Neural progenitor cell (in vitro differentiated cells): ENCODE measurements at regions not wholly inside any gene's neighbourhood (a gene's known extent, or its start where the extent isn't known, plus 50 kb on each side); places are given as distances from the start of the nearest gene placed in this dataset.
A peak's percentile ranks its signal among the peaks of the same experiment; 100 is the strongest.

ENCODE experiments used
- DNase-seq: peaks from one replicate; pipeline ENCODE4 v3.0.0-alpha.2; 2016; ENCODE audit warnings: low spot score
- H2AFZ ChIP-seq: fragments of 200-600 bp; sonication (generic); replicated peaks from 2 replicates; pipeline ENCODE4 v1.6.1; 2016; ENCODE audit warnings: antibody characterized with exemption
- H3F3A ChIP-seq: fragments of 200-600 bp; sonication (generic); 2 replicates; pipeline ENCODE4 v1.6.1; 2016; ENCODE audit warnings: antibody characterized with exemption, low read depth
- H3K27ac ChIP-seq: fragments of 200-600 bp; sonication (generic); 2 replicates; pipeline ENCODE4 v1.5.1; 2016; ENCODE audit warnings: mild to moderate bottlenecking
- H3K27me3 ChIP-seq: fragments of 200-600 bp; sonication (generic); 2 replicates; pipeline ENCODE4 v1.6.1; 2016; ENCODE audit warnings: mild to moderate bottlenecking, moderate library complexity
- H3K36me3 ChIP-seq: fragments of 200-600 bp; sonication (generic); 2 replicates; pipeline ENCODE4 v1.5.1; 2016
- H3K4me1 ChIP-seq: fragments of 200-600 bp; sonication (generic); 2 replicates; pipeline ENCODE4 v1.6.1; 2016; ENCODE audit warnings: mixed run types
- H3K4me2 ChIP-seq: fragments of 200-600 bp; sonication (generic); 2 replicates; pipeline ENCODE4 v1.6.1; 2016
- H3K4me3 ChIP-seq: fragments of 200-600 bp; sonication (generic); 2 replicates; pipeline ENCODE4 v1.5.1; 2016
- H3K79me2 ChIP-seq: fragments of 200-600 bp; sonication (generic); 2 replicates; pipeline ENCODE4 v1.6.1; 2016; ENCODE audit warnings: low read depth
- H3K9ac ChIP-seq: fragments of 200-600 bp; sonication (generic); 2 replicates; pipeline ENCODE4 v1.6.1; 2016
- H3K9me3 ChIP-seq: fragments of 200-600 bp; sonication (generic); 2 replicates; pipeline ENCODE4 v1.5.1; 2016; ENCODE audit warnings: low read depth
- H4K20me1 ChIP-seq: fragments of 200-600 bp; sonication (generic); 2 replicates; pipeline ENCODE4 v1.6.1; 2016; ENCODE audit warnings: low read depth
- H3K27ac Mint-ChIP-seq: 3 replicates; pipeline ENCODE4 v1.8.0; 2021; ENCODE audit warnings: mixed read lengths
- H3K27me3 Mint-ChIP-seq: 2 replicates; pipeline ENCODE4 v1.8.0; 2022; ENCODE audit warnings: low read depth, mild to moderate bottlenecking, inconsistent platforms, moderate library complexity, mixed read lengths; ENCODE audit not compliant: insufficient read depth
- H3K36me3 Mint-ChIP-seq: 3 replicates; pipeline ENCODE4 v1.8.0; 2021; ENCODE audit warnings: mixed read lengths
- H3K4me1 Mint-ChIP-seq: 3 replicates; pipeline ENCODE4 v1.8.0; 2021; ENCODE audit warnings: mixed read lengths
- H3K4me3 Mint-ChIP-seq: 3 replicates; pipeline ENCODE4 v1.8.0; 2021; ENCODE audit warnings: mild to moderate bottlenecking, moderate library complexity, mixed read lengths
- H3K9me3 Mint-ChIP-seq: 3 replicates; pipeline ENCODE4 v1.8.0; 2020; ENCODE audit warnings: mixed read lengths
- CTCF ChIP-seq: fragments of 200-600 bp; sonication (generic); IDR thresholded peaks from 2 replicates; pipeline ENCODE4 v1.5.1; 2017; ENCODE audit warnings: antibody characterized with exemption, mild to moderate bottlenecking
- EZH2 ChIP-seq: fragments of 200-600 bp; sonication (generic); IDR thresholded peaks from 2 replicates; pipeline ENCODE4 v1.6.1; 2017; ENCODE audit warnings: antibody characterized with exemption, mild to moderate bottlenecking, moderate library complexity
- EZH2phosphoT487 ChIP-seq: fragments of 200-600 bp; sonication (generic); IDR thresholded peaks from 2 replicates; pipeline ENCODE4 v1.6.1; 2017; ENCODE audit warnings: antibody characterized with exemption

- H3K9me3 ChIP-seq: no peaks in the 10 kb centered on the region
- H2AFZ ChIP-seq: no peak overlapping the region
- peaks cover 13% of the 10 kb centered on the region for H3K4me1 ChIP-seq
- no peak overlapping the region for H3K4me3 ChIP-seq
- DNase-seq: peak; percentile 24
- Mint-ChIP-seq H3K9me3 (peaks cover 11% of the 10 kb centered on the region), H3K4me1 (peaks cover 26% of the 10 kb centered on the region), H3K27me3 (peaks cover 5% of the 10 kb centered on the region), H3K4me3 (no peak overlapping the region), H3K36me3 (no peaks in the 10 kb centered on the region), H3K27ac (peak overlapping the region; percentile 75)
- no peak overlapping the region for H3K27ac ChIP-seq
- no peak overlapping the region for H3K9ac ChIP-seq
- H3K79me2 ChIP-seq: no peaks in the 10 kb centered on the region
- TF ChIP-seq EZH2phosphoT487 (no peak), CTCF (no peak), EZH2 (no peak)
- H3K27me3 ChIP-seq: no peaks in the 10 kb centered on the region
- H3K36me3 ChIP-seq: no peaks in the 10 kb centered on the region
- H3K4me2 ChIP-seq: no peak overlapping the region
- H3F3A ChIP-seq: no peaks in the 10 kb centered on the region
- no peaks in the 10 kb centered on the region for H4K20me1 ChIP-seq
These were observed 416.3 kb downstream of the NR2F1-AS1 start for GRCh38 chr5:93164690-93165089.

GRCh38 chr5:93163010-93163663, 417.9 kb downstream of the NR2F1-AS1 start:
- H3K9ac ChIP-seq: no peak overlapping the region
- no peak overlapping the region for H3K4me2 ChIP-seq
- no peaks in the 10 kb centered on the region for H3K9me3 ChIP-seq
- no peaks in the 10 kb centered on the region for H3K36me3 Mint-ChIP-seq
- H3K4me3 ChIP-seq: no peak overlapping the region
- no peaks in the 10 kb centered on the region for H3K27me3 ChIP-seq
- H2AFZ ChIP-seq: no peak overlapping the region
- H3K27ac ChIP-seq: no peak overlapping the region
- no peak for DNase-seq
- no peaks in the 10 kb centered on the region for H3K36me3 ChIP-seq
- H3K4me3 Mint-ChIP-seq: no peak overlapping the region
- peak overlapping the region; percentile 19 for H3K27ac Mint-ChIP-seq
- H3F3A ChIP-seq: no peaks in the 10 kb centered on the region
- H4K20me1 ChIP-seq: no peaks in the 10 kb centered on the region
- no peaks in the 10 kb centered on the region for H3K9me3 Mint-ChIP-seq
- H3K79me2 ChIP-seq: no peaks in the 10 kb centered on the region
- peaks cover 26% of the 10 kb centered on the region for H3K4me1 Mint-ChIP-seq
- no peak for TF ChIP-seq EZH2
- no peak for TF ChIP-seq CTCF
- no peak for TF ChIP-seq EZH2phosphoT487
- peaks cover 13% of the 10 kb centered on the region for H3K4me1 ChIP-seq
- H3K27me3 Mint-ChIP-seq: peaks cover 5% of the 10 kb centered on the region

- Histone ChIP-seq H3K4me3 (no peak overlapping the region), H3K27me3 (no peaks in the 10 kb centered on the region), H4K20me1 (no peaks in the 10 kb centered on the region), H3K36me3 (no peaks in the 10 kb centered on the region), H3K9me3 (no peaks in the 10 kb centered on the region), H3K9ac (no peak overlapping the region), H3F3A (no peaks in the 10 kb centered on the region), H3K4me1 (peaks cover 13% of the 10 kb centered on the region), H3K4me2 (no peak overlapping the region), H3K27ac (no peak overlapping the region), H2AFZ (no peak overlapping the region), H3K79me2 (no peaks in the 10 kb centered on the region)
- H3K36me3 Mint-ChIP-seq: no peaks in the 10 kb centered on the region
- DNase-seq: peak; percentile 73
- TF ChIP-seq EZH2phosphoT487: no peak
- TF ChIP-seq CTCF: no peak
- TF ChIP-seq EZH2: no peak
- H3K4me3 Mint-ChIP-seq: no peak overlapping the region
- no peak overlapping the region for H3K27ac Mint-ChIP-seq
- H3K9me3 Mint-ChIP-seq: no peaks in the 10 kb centered on the region
- H3K27me3 Mint-ChIP-seq: peaks cover 5% of the 10 kb centered on the region
- H3K4me1 Mint-ChIP-seq: peaks cover 26% of the 10 kb centered on the region
These were observed 419.1 kb downstream of the NR2F1-AS1 start for GRCh38 chr5:93161661-93162654.
